MG63 (cell line): ENCODE measurements at regions not wholly inside any gene's neighbourhood (a gene's known extent, or its start where the extent isn't known, plus 50 kb on each side); places are given as distances from the start of the nearest gene placed in this dataset.
"Not testable (repeated sequence)": the region's sequence is repeated elsewhere in the genome, so short reads cannot be mapped to it uniquely, and the experiment has no call there.

Experiments used
- DNase-seq: peaks from one replicate; pipeline ENCODE4 v3.0.0-alpha.2; 2020
- H3K27me3 ChIP-seq: fragments of 250-450 bp; sonication (Bioruptor Pico); 2 replicates; pipeline ENCODE4 v1.5.1; 2020; ENCODE audit warnings: mild to moderate bottlenecking, moderate library complexity
- H3K36me3 ChIP-seq: fragments of 250-450 bp; sonication (Bioruptor Pico); 2 replicates; pipeline ENCODE4 v1.5.1; 2020; ENCODE audit warnings: mild to moderate bottlenecking, moderate library complexity
- H3K4me3 ChIP-seq: fragments of 250-450 bp; sonication (Bioruptor Pico); 2 replicates; pipeline ENCODE4 v1.5.1; 2020; ENCODE audit warnings: mild to moderate bottlenecking, moderate library complexity
- H3K9me3 ChIP-seq: fragments of 250-450 bp; sonication (Bioruptor Pico); 2 replicates; pipeline ENCODE4 v1.5.1; 2020; ENCODE audit warnings: mild to moderate bottlenecking, moderate library complexity

GRCh38 chr9:67109859-67110258 lies 117.5 kb upstream of the SPATA31A3 start:
- DNase-seq, H3K9me3 ChIP-seq, H3K36me3 ChIP-seq, H3K4me3 ChIP-seq, H3K27me3 ChIP-seq: not testable (repeated sequence)

DNA sequence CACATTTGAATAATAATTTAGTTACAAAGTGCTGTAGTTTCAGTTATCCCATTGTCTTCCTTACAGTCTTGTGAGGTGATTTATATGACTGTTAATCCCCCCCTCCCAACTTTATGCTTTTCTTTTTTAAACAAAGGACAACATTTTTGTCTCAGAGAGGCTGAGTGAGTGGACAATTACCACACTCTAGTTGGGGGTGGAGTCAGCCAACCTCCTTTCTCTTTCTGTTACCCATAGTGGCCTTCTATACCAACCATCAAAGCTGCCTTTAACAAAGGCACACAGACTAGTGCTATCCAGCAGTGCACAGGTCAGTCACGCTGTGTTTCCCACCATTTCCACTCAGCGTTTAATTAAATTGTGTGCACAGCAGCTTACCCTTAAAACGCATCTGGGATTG lies 114.3 kb upstream of the SPATA31A3 start:
- not testable (repeated sequence) for H3K27me3 ChIP-seq, DNase-seq, H3K36me3 ChIP-seq, H3K9me3 ChIP-seq, H3K4me3 ChIP-seq

- not testable (repeated sequence) for DNase-seq, H3K9me3 ChIP-seq, H3K36me3 ChIP-seq, H3K27me3 ChIP-seq, H3K4me3 ChIP-seq
Measured at GRCh38 chr9:67102506-67103276, 110.3 kb upstream of the SPATA31A3 start.

- H3K36me3 ChIP-seq, H3K4me3 ChIP-seq, H3K9me3 ChIP-seq, H3K27me3 ChIP-seq, DNase-seq: not testable (repeated sequence)
Measured at GRCh38 chr9:67091104-67091503, 98.8 kb upstream of the SPATA31A3 start.

DNA sequence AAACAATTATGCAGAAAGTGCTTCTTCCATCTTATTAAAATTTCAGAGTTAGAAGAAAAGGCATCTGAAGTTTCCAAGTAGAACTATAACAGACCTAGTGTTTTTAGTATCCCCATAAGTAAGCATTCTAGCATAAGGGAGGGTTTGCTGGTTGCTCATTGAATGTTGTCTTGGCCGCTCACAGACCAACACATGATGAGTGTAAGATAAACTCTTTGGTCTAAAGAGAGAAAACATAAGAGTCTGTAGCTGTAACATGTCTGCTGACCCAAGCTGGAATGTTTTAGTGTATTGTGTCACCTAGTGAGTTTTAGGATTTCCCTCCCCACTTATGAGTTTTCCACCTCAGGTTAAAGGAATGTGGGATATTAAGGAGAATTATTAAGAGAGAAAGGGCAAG lies 94.5 kb upstream of the SPATA31A3 start:
- not testable (repeated sequence) for H3K27me3 ChIP-seq, H3K4me3 ChIP-seq, H3K36me3 ChIP-seq, DNase-seq, H3K9me3 ChIP-seq

GRCh38 chr9:67066140-67066539 lies 73.8 kb upstream of the SPATA31A3 start:
- not testable (repeated sequence) for H3K9me3 ChIP-seq, DNase-seq, H3K4me3 ChIP-seq, H3K27me3 ChIP-seq, H3K36me3 ChIP-seq

DNA sequence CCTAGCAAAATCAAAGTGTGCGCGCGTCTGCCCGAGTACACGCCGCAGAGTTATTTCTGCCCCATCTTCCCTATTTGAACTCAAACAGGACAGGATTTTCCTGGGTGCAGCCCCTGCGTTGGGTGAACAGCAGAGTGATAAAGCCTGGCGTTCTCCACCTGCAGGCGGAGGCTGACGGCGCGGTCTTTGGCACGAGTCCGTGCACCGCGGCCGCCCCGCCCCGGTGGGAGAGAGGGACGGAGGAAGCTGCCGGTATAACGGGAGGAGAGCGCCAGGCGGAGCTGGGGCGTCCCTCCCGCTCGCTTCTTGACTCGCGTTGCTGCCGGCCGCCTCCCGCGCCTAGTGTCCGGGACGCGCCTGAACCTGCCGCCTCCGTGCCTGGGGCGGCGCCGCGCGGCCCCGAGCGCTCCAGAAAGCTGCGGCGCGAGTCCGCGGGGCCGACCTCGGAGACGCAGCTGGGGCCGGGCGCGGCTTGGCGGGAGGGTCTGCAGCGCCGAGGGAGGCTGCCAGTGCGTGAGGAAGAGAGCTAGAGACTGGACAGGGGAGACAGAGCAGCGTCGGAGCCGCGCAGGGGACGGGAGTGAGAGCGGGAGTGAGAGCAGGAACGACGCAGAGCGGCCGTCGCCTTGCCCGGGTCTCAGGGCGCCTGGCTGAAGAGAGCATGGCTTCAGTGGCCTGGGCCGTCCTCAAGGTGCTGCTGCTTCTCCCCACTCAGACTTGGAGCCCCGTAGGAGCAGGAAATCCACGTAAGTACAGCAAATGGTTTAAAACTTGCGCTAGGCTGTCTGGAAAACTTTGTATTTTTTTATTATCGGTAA lies 66.8 kb upstream of the SPATA31A3 start:
- not testable (repeated sequence) for H3K36me3 ChIP-seq, H3K9me3 ChIP-seq, H3K27me3 ChIP-seq
- peak overlapping the region; percentile 43 for H3K4me3 ChIP-seq
- DNase-seq, result peak; percentile 52
